ENCODE measurements at regions not wholly inside any gene's neighbourhood (a gene's known extent, or its start where the extent isn't known, plus 50 kb on each side); places are given as distances from the start of the nearest gene placed in this dataset.

GRCh38 chr1:232457595-232457994 is 172.3 kb downstream of the SIPA1L2 start:
- ChIA-PET POLR2A (no interaction called here), CTCF (no interaction called here)
- DNase-seq (ENCODE audit: extremely low spot score): no peak
- TF ChIP-seq FOXA1 (IDR thresholded peaks at IDR 0.05) (no peak), ELF4 (IDR thresholded peaks at IDR 0.05) (no peak), TARDBP (IDR thresholded peaks at IDR 0.05) (no peak), SP1 (IDR thresholded peaks at IDR 0.05) (no peak), SUZ12 (IDR thresholded peaks at IDR 0.05) (no peak), HDGF (IDR thresholded peaks at IDR 0.05; ENCODE audit: borderline replicate concordance) (no peak), L3MBTL2 (conservative IDR thresholded peaks at IDR 0.05) (no peak), FOXK2 (IDR thresholded peaks at IDR 0.05) (no peak), ZNF384 (IDR thresholded peaks at IDR 0.05) (no peak), ARNT (IDR thresholded peaks at IDR 0.05) (no peak), FOXM1 (IDR thresholded peaks at IDR 0.05; ENCODE audit: borderline replicate concordance) (no peak), NFRKB (IDR thresholded peaks at IDR 0.05) (no peak), LEF1 (IDR thresholded peaks at IDR 0.05; ENCODE audit: borderline replicate concordance) (no peak), CTBP1 (IDR thresholded peaks at IDR 0.05; ENCODE audit: borderline replicate concordance) (no peak), PKNOX1 (IDR thresholded peaks at IDR 0.05) (no peak), BHLHE40 (IDR thresholded peaks at IDR 0.05; ENCODE audit: borderline replicate concordance) (no peak)

- TF ChIP-seq SP1 (IDR thresholded peaks at IDR 0.05) (no peak), L3MBTL2 (conservative IDR thresholded peaks at IDR 0.05) (no peak), CTBP1 (IDR thresholded peaks at IDR 0.05; ENCODE audit: borderline replicate concordance) (no peak), SUZ12 (IDR thresholded peaks at IDR 0.05) (no peak), FOXK2 (IDR thresholded peaks at IDR 0.05) (no peak), FOXM1 (IDR thresholded peaks at IDR 0.05; ENCODE audit: borderline replicate concordance) (no peak), ARNT (IDR thresholded peaks at IDR 0.05) (no peak)
- ChIA-PET CTCF (no interaction called here), POLR2A (no interaction called here)
- no peak for DNase-seq (ENCODE audit: extremely low spot score)
Measured at GRCh38 chr1:232456714-232457113, 173.2 kb downstream of the SIPA1L2 start.

GRCh38 chr1:232454227-232454886 is 175.6 kb downstream of the SIPA1L2 start:
- CTCF ChIA-PET: no interaction called here
- no peak for DNase-seq (ENCODE audit: extremely low spot score)
- POLR2A ChIA-PET: no interaction called here
- TF ChIP-seq LEF1 (IDR thresholded peaks at IDR 0.05; ENCODE audit: borderline replicate concordance): no peak
- no peak for TF ChIP-seq HDGF (IDR thresholded peaks at IDR 0.05; ENCODE audit: borderline replicate concordance)
- TF ChIP-seq BHLHE40 (IDR thresholded peaks at IDR 0.05; ENCODE audit: borderline replicate concordance): no peak
- TF ChIP-seq SP1 (IDR thresholded peaks at IDR 0.05): no peak
- TF ChIP-seq FOXK2 (IDR thresholded peaks at IDR 0.05): no peak
- TF ChIP-seq CTBP1 (IDR thresholded peaks at IDR 0.05; ENCODE audit: borderline replicate concordance): no peak
- no peak for TF ChIP-seq ZNF384 (IDR thresholded peaks at IDR 0.05)
- no peak for TF ChIP-seq L3MBTL2 (conservative IDR thresholded peaks at IDR 0.05)
- no peak for TF ChIP-seq SUZ12 (IDR thresholded peaks at IDR 0.05)
- TF ChIP-seq NFRKB (IDR thresholded peaks at IDR 0.05): no peak
- no peak for TF ChIP-seq ELF4 (IDR thresholded peaks at IDR 0.05)
- TF ChIP-seq TARDBP (IDR thresholded peaks at IDR 0.05): no peak
- no peak for TF ChIP-seq ARNT (IDR thresholded peaks at IDR 0.05)
- TF ChIP-seq FOXA1 (IDR thresholded peaks at IDR 0.05): no peak
- TF ChIP-seq FOXM1 (IDR thresholded peaks at IDR 0.05; ENCODE audit: borderline replicate concordance): no peak
- TF ChIP-seq PKNOX1 (IDR thresholded peaks at IDR 0.05): no peak

- TF ChIP-seq SP1 (IDR thresholded peaks at IDR 0.05) (no peak), FOXM1 (IDR thresholded peaks at IDR 0.05; ENCODE audit: borderline replicate concordance) (no peak), ZNF384 (IDR thresholded peaks at IDR 0.05) (no peak), FOXK2 (IDR thresholded peaks at IDR 0.05) (no peak), NFRKB (IDR thresholded peaks at IDR 0.05) (no peak), FOXA1 (IDR thresholded peaks at IDR 0.05) (no peak), HDGF (IDR thresholded peaks at IDR 0.05; ENCODE audit: borderline replicate concordance) (no peak), LEF1 (IDR thresholded peaks at IDR 0.05; ENCODE audit: borderline replicate concordance) (no peak), L3MBTL2 (conservative IDR thresholded peaks at IDR 0.05) (no peak), SUZ12 (IDR thresholded peaks at IDR 0.05) (no peak), BHLHE40 (IDR thresholded peaks at IDR 0.05; ENCODE audit: borderline replicate concordance) (no peak), ARNT (IDR thresholded peaks at IDR 0.05) (no peak)
- ChIA-PET CTCF (interaction anchor here (1.5 kb wide), 1 partner anchor 24 kb away, joined by 3 read pairs; no protein-coding TSS in a partner anchor), POLR2A (no interaction called here)
- DNase-seq (ENCODE audit: extremely low spot score): no peak
Measured at GRCh38 chr1:232452736-232453440, 177.0 kb downstream of the SIPA1L2 start.

- ChIA-PET CTCF (interaction anchor here (1.5 kb wide), 1 partner anchor 23 kb away, joined by 3 read pairs; no protein-coding TSS in a partner anchor), POLR2A (no interaction called here)
- no peak for TF ChIP-seq PKNOX1 (IDR thresholded peaks at IDR 0.05)
- no peak for DNase-seq (ENCODE audit: extremely low spot score)
Measured at GRCh38 chr1:232452117-232452516, 177.8 kb downstream of the SIPA1L2 start.

- ChIA-PET POLR2A (no interaction called here), CTCF (interaction anchor here (1.5 kb wide), 1 partner anchor 23 kb away, joined by 3 read pairs; no protein-coding TSS in a partner anchor)
- TF ChIP-seq ARNT (IDR thresholded peaks at IDR 0.05) (no peak), LEF1 (IDR thresholded peaks at IDR 0.05; ENCODE audit: borderline replicate concordance) (no peak), SUZ12 (IDR thresholded peaks at IDR 0.05) (no peak), FOXK2 (IDR thresholded peaks at IDR 0.05) (no peak), BHLHE40 (IDR thresholded peaks at IDR 0.05; ENCODE audit: borderline replicate concordance) (no peak), FOXM1 (IDR thresholded peaks at IDR 0.05; ENCODE audit: borderline replicate concordance) (no peak), ZNF384 (IDR thresholded peaks at IDR 0.05) (no peak), SP1 (IDR thresholded peaks at IDR 0.05) (no peak), PKNOX1 (IDR thresholded peaks at IDR 0.05) (no peak), ELF4 (IDR thresholded peaks at IDR 0.05) (no peak), HDGF (IDR thresholded peaks at IDR 0.05; ENCODE audit: borderline replicate concordance) (no peak), FOXA1 (IDR thresholded peaks at IDR 0.05) (no peak), CTBP1 (IDR thresholded peaks at IDR 0.05; ENCODE audit: borderline replicate concordance) (no peak)
- DNase-seq (ENCODE audit: extremely low spot score): no peak
Measured at GRCh38 chr1:232451506-232451905, 178.4 kb downstream of the SIPA1L2 start.
